Right lobe of liver (tissue), 6 donors: ENCODE measurements at regions not wholly inside any gene's neighbourhood (a gene's known extent, or its start where the extent isn't known, plus 50 kb on each side); places are given as distances from the start of the nearest gene placed in this dataset.

ENCODE experiments used
- ATAC-seq, 4 donors: fragments of 200-7000 bp; cut with Tn5 transposase; one replicate each; pipeline ENCODE4 v1.9.1; 2020; ENCODE audit warnings: mild to moderate bottlenecking in 4 of 4, moderate library complexity in 4 of 4
- DNase-seq, 3 donors: peaks; one replicate each; pipeline ENCODE4 v3.0.0-alpha.2; 2020
- H3K27ac ChIP-seq, 3 donors: fragments of 200-600 bp; one replicate each; pipeline ENCODE4 v1.8.0; 2022
- H3K27me3 ChIP-seq, 2 donors: fragments of 200-600 bp; one replicate each; pipeline ENCODE4 v1.8.0; 2022
- H3K36me3 ChIP-seq, 4 donors: fragments of 200-600 bp; sonication (generic) in 1 of 4; one replicate each; pipeline versions ENCODE4 v1.5.1 to v1.8.0; 2017 to 2022; ENCODE audit warnings: control low read depth in 1 of 4
- H3K4me1 ChIP-seq, 4 donors: fragments of 200-600 bp; sonication (generic) in 1 of 4; one replicate each; pipeline versions ENCODE4 v1.5.1 to v1.8.0; 2017 to 2022; ENCODE audit warnings: control low read depth in 1 of 4
- H3K4me3 ChIP-seq, 3 donors: fragments of 200-600 bp; one replicate each; pipeline ENCODE4 v1.8.0; 2022
- H3K9me3 ChIP-seq, 4 donors: fragments of 200-600 bp; sonication (generic) in 1 of 4; one replicate each; pipeline versions ENCODE4 v1.5.1 to v1.8.0; 2017 to 2022; ENCODE audit warnings: control low read depth in 1 of 4
- CTCF ChIP-seq, 4 donors: fragments of 200-600 bp in 3 of 4; fragments of 450-650 bp in 1 of 4; IDR thresholded peaks; one replicate each; pipeline versions ENCODE4 v1.5.1 to v1.8.0; 2016 to 2022; ENCODE audit warnings: antibody characterized with exemption in 4 of 4, mild to moderate bottlenecking in 2 of 4
- POLR2A ChIP-seq: fragments of 450-650 bp; IDR thresholded peaks from one replicate; pipeline ENCODE4 v1.6.1; 2017; ENCODE audit warnings: antibody characterized with exemption, mild to moderate bottlenecking
- WGBS: methylation state at CpG from one replicate; pipeline ENCODE4 v1.1.6; 2018; ENCODE audit warnings: low coverage, low lambda C conversion rate; ENCODE audit not compliant: insufficient coverage; ENCODE audit errors: missing lambda C conversion rate; 5-methylcytosine and 5-hydroxymethylcytosine counted together
- intact Hi-C, 2 donors: fragments of 100-400 bp; cut with DNase I; formaldehyde crosslinking; loops; one replicate each; pipeline versions ENCODE4 v1.11.2 to v1.14.1; 2022
- donor health status: DM: no; HTN: yes; CAD: no.
- donor health status: DM: no; HTN: no; CAD: no.
- donor health status: DM: no; HTN: no; CAD: no.
- donor health status: DM: no; HTN: yes; CAD: no.
- donor health status: DM: no; HTN: yes; CAD: no.

- Histone ChIP-seq H3K36me3 (no peaks in the 10 kb centered on the region), H3K4me1 (no peaks in the 10 kb centered on the region), H3K27ac (no peak overlapping the region), H3K27me3 (no peaks in the 10 kb centered on the region), H3K4me3 (no peak overlapping the region), H3K9me3 (no peaks in the 10 kb centered on the region)
- TF ChIP-seq CTCF (IDR thresholded peaks at IDR 0.05) (no peak), POLR2A (no peak)
- DNase-seq (no peak), ATAC-seq (no peak)
- 100% methylated on average over 2 of the region's 2 CpGs for WGBS
- intact Hi-C loops, result no loop called here
Observed at GRCh38 chr21:16243396-16243795, 513.6 kb downstream of the USP25 start.

- H3K4me1 ChIP-seq, result peaks cover 0 to 4% (median 0%) of the 10 kb centered on the region in 4 donors
- intact Hi-C loops, result no loop called here
- H3K36me3 ChIP-seq, result no peaks in the 10 kb centered on the region
- H3K4me3 ChIP-seq, result no peak overlapping the region
- no peak for ATAC-seq
- 89% methylated on average over 3 of the region's 3 CpGs for WGBS
- no peaks in the 10 kb centered on the region for H3K27me3 ChIP-seq
- H3K9me3 ChIP-seq, result no peaks in the 10 kb centered on the region
- no peak for DNase-seq
- no peak overlapping the region for H3K27ac ChIP-seq
- TF ChIP-seq POLR2A, result no peak
- no peak for TF ChIP-seq CTCF (IDR thresholded peaks at IDR 0.05)
Observed at GRCh38 chr21:16248705-16249104, 518.9 kb downstream of the USP25 start.

GRCh38 chr21:16250273-16250672 is 520.5 kb downstream of the USP25 start:
- H3K27me3 ChIP-seq, result no peaks in the 10 kb centered on the region
- no peak for DNase-seq
- H3K36me3 ChIP-seq, result no peaks in the 10 kb centered on the region
- TF ChIP-seq POLR2A (no peak), CTCF (IDR thresholded peaks at IDR 0.05) (no peak)
- intact Hi-C loops, result no loop called here
- peak in 1 of 4 donors; percentile 17 for ATAC-seq
- H3K4me1 ChIP-seq, result peaks cover 0 to 4% (median 0%) of the 10 kb centered on the region in 4 donors
- H3K9me3 ChIP-seq, result no peaks in the 10 kb centered on the region
- no peak overlapping the region for H3K4me3 ChIP-seq
- H3K27ac ChIP-seq, result no peak overlapping the region

- no peak for ATAC-seq
- H3K27ac ChIP-seq, result no peak overlapping the region
- no peak overlapping the region for H3K4me3 ChIP-seq
- 91% methylated on average over 7 of the region's 7 CpGs for whole genome bisulfite sequencing
- no peaks in the 10 kb centered on the region for H3K9me3 ChIP-seq
- DNase-seq, result no peak
- no peaks in the 10 kb centered on the region for H3K27me3 ChIP-seq
- no peaks in the 10 kb centered on the region for H3K36me3 ChIP-seq
- intact Hi-C loops, result no loop called here
- TF ChIP-seq CTCF (IDR thresholded peaks at IDR 0.05) (no peak), POLR2A (no peak)
- no peaks in the 10 kb centered on the region for H3K4me1 ChIP-seq
Observed at GRCh38 chr21:16258844-16259611, 529.2 kb downstream of the USP25 start.

GRCh38 chr21:16262091-16262490 is 532.3 kb downstream of the USP25 start:
- TF ChIP-seq POLR2A, result no peak
- TF ChIP-seq CTCF (IDR thresholded peaks at IDR 0.05), result no peak
- DNase-seq, result no peak
- Histone ChIP-seq H3K27ac (no peak overlapping the region), H3K9me3 (no peaks in the 10 kb centered on the region), H3K4me3 (no peak overlapping the region), H3K27me3 (no peaks in the 10 kb centered on the region), H3K4me1 (no peaks in the 10 kb centered on the region), H3K36me3 (no peaks in the 10 kb centered on the region)
- no peak for ATAC-seq
- intact Hi-C loops, result no loop called here
